Stimulated activated CD4-positive, alpha-beta T cell treated with anti-CD3 and anti-CD28 coated beads, Interleukin-1b, Interleukin-23, amount 100 ng/mL, for 1 hour (primary cell): ENCODE measurements at regions not wholly inside any gene's neighbourhood (a gene's known extent, or its start where the extent isn't known, plus 50 kb on each side); places are given as distances from the start of the nearest gene placed in this dataset.
"Not testable (repeated sequence)": the region's sequence is repeated elsewhere in the genome, so short reads cannot be mapped to it uniquely, and the experiment has no call there.

Experiments used
- DNase-seq, 2 donors: peaks; one replicate each; pipeline ENCODE4 v3.0.0-alpha.2; 2020; ENCODE audit warnings: low read depth in 2 of 2

GRCh38 chr19:27843861-27844260 is 1369.1 kb downstream of the UQCRFS1 start:
- no peak for DNase-seq

- no peak for DNase-seq
These were observed 1379.9 kb downstream of the UQCRFS1 start for GRCh38 chr19:27833031-27833430.

- DNase-seq = no peak
These were observed 1384.1 kb downstream of the UQCRFS1 start for GRCh38 chr19:27828829-27829228.

GRCh38 chr19:27824108-27824507 is 1388.8 kb downstream of the UQCRFS1 start:
- no peak for DNase-seq

- DNase-seq = no peak
These were observed 1390.6 kb downstream of the UQCRFS1 start for GRCh38 chr19:27822336-27822735.

GRCh38 chr19:27821418-27822018 is 1391.4 kb downstream of the UQCRFS1 start:
- DNase-seq = no peak

- no peak for DNase-seq
These were observed 1397.0 kb downstream of the UQCRFS1 start for GRCh38 chr19:27815985-27816384.

GRCh38 chr19:27814834-27815233 is 1398.1 kb downstream of the UQCRFS1 start:
- not testable (repeated sequence) for DNase-seq

GRCh38 chr19:27814274-27814673 is 1398.7 kb downstream of the UQCRFS1 start:
- DNase-seq = not testable (repeated sequence)

- DNase-seq = no peak
These were observed 1406.4 kb downstream of the UQCRFS1 start for GRCh38 chr19:27806471-27807070.

- no peak for DNase-seq
These were observed 1407.1 kb downstream of the UQCRFS1 start for GRCh38 chr19:27805848-27806247.

- not testable (repeated sequence) for DNase-seq
These were observed 1410.7 kb downstream of the UQCRFS1 start for GRCh38 chr19:27802293-27802692.

GRCh38 chr19:27796540-27796939 is 1416.4 kb downstream of the UQCRFS1 start:
- no peak for DNase-seq

GRCh38 chr19:27796073-27796472 is 1416.9 kb downstream of the UQCRFS1 start:
- no peak for DNase-seq

- DNase-seq = no peak
These were observed 1417.6 kb downstream of the UQCRFS1 start for GRCh38 chr19:27795369-27795768.

GRCh38 chr19:27794494-27795042 is 1418.4 kb downstream of the UQCRFS1 start:
- no peak for DNase-seq

- peak; percentile 70 to 77 for DNase-seq
These were observed 1419.1 kb downstream of the UQCRFS1 start for GRCh38 chr19:27793644-27794493.

GRCh38 chr19:27793128-27793643 is 1419.8 kb downstream of the UQCRFS1 start:
- peak in 1 of 2 donors; percentile 47 for DNase-seq

GRCh38 chr19:27792576-27793127 is 1420.3 kb downstream of the UQCRFS1 start:
- no peak for DNase-seq

- DNase-seq = no peak
These were observed 1432.4 kb downstream of the UQCRFS1 start for GRCh38 chr19:27780367-27781075.

GRCh38 chr19:27779954-27780353 is 1433.0 kb downstream of the UQCRFS1 start:
- no peak for DNase-seq
